Stimulated activated CD4-positive, alpha-beta T cell treated with anti-CD3 and anti-CD28 coated beads, TNF-alpha, amount 100 ng/mL, for 4 hours (primary cell): ENCODE measurements at regions not wholly inside any gene's neighbourhood (a gene's known extent, or its start where the extent isn't known, plus 50 kb on each side); places are given as distances from the start of the nearest gene placed in this dataset.

ENCODE experiments used
- DNase-seq, 3 experiments: peaks; one replicate each; pipeline ENCODE4 v3.0.0-alpha.2; 2020; ENCODE audit warnings: low read depth in 3 of 3

- no peak for DNase-seq
These were observed 503.6 kb upstream of the MGMT start for GRCh38 chr10:128963211-128964099.

GRCh38 chr10:128964100-128964403 lies 503.0 kb upstream of the MGMT start:
- DNase-seq: no peak

- DNase-seq: no peak
These were observed 498.9 kb upstream of the MGMT start for GRCh38 chr10:128967980-128968756.

DNA sequence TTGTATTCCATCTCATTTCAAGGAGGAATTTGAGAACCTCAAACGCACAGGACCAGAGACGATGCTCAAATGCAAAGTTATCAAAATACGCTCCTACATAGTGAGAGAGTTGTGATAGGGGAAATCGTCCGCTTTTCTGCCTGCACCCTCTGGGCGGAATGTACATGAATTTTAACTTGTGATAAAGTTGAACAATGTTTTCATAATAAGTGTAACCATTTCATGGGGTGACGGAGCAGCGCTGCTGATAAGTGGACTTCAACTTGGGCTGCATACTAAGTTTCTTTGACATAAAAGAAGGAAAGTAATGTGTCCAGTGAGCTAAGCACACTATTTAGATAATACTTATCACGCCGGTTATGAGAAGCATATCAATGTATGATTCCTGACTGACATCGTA lies 497.5 kb upstream of the MGMT start:
- DNase-seq: no peak

- no peak for DNase-seq
These were observed 495.5 kb upstream of the MGMT start for GRCh38 chr10:128971374-128972035.

GRCh38 chr10:128972036-128972405 lies 495.0 kb upstream of the MGMT start:
- DNase-seq: no peak

DNA sequence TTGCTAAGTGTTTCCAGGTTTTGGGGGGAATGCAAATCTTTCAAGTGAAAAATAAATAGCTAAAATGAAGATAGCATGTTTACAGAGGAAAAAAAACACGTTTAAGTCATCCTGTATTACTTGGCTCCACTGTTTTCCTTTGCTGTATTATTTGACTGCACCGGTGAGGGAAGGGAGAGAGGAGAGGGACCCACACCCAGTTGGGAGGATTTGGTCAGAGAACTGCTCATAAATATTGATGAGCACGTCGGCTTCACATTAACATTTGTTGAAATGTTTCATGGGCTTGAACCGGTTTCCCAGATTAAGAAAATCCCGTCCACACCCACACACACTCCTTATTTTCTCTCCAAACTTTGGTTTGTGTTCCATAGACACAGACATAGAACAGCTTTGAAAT lies 493.8 kb upstream of the MGMT start:
- no peak for DNase-seq

DNA sequence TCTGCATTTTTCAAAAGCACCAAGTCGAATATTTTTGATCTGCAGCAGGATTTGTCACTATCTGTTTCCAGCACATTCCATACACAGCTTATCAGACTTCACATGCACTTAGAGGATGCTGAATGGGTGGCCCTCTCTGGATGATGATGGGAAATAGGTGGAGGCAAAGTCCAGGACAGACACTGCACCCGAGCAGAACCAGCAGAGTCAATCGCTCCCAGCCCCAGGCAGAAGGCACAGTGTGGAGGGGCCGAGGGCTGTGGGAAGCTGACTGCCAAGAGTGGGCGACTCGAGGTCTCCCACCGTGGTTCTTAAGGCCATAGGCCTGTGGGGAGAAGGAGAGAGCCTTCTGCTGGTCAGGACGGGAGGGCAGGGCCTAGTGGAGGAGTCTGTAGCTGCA lies 490.2 kb upstream of the MGMT start:
- DNase-seq: no peak

DNA sequence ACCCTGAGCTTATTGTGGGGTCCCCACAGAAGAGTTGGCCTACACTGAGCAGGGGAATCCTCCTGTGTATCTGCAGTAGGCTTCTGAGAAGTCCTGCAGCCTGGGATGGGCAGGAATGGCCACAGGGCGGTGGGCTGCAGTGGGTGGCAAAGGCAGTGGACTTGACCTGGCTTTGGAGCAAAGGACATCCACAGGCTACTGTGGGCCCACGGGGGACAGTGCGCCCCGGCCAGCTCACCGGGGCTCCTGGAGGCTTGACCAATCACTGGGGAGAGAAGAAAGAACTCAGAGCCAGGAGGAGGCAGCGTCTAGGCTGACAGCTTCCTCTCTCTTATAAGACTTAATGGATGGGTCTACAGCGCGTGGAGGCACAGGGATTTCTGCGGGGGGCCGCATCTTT lies 488.8 kb upstream of the MGMT start:
- no peak for DNase-seq

- DNase-seq: no peak
These were observed 487.6 kb upstream of the MGMT start for GRCh38 chr10:128979405-128979804.

DNA sequence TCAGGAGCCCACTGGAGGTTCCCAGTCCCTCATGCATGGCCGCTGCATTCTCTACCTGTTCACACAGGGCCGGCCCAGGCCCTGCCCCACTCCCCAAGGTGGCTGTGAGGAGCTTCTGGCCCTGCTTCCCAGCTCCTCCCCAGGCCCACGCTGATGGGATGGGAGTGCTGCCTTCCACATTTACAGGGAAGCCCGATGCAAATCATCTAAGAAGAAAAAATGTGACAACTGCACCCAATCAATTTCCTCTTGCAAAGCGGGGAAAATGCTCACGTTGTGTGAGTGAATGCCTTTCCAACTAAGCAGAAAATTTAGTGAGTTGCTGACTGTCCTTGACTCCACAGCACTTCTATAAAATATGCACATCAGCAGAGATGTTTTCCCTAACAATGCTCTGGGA lies 485.8 kb upstream of the MGMT start:
- DNase-seq: no peak

DNA sequence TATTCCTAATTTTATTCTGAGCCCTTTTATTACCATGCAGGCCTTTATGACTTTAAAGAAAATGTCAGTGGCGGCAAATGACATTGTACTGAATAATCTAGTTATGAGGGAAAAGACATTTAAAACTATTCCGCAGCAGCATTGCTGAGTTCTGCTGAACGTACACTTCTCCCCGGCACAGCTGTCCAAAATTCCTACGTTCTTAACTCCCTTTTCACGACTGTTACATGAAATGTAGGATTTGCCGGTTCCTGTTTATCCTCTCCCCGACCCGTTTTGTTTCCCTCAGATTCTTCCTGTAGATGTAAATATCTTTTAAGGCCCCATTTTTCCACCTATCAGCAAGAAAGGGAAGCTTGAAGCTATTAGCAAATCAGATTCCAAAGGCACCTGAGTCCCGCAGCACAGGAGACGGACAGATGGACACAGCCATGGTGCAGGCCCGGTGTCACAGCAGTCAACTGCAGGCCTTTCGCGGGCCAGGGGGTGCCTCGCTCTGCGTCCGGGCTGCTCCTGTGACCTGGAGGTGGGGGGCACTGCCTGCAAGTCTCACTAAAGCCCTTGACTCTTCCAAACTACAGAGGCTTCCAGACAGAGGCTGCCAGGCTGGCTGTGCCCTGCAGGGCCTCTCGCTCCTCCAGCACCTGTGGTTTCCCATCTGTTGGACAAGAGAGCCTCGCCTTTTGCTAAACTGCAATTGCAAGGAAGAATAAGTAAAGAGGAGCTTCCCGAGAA lies 485.0 kb upstream of the MGMT start:
- no peak for DNase-seq

GRCh38 chr10:128982616-128982915 lies 484.5 kb upstream of the MGMT start:
- no peak for DNase-seq

- no peak for DNase-seq
These were observed 482.0 kb upstream of the MGMT start for GRCh38 chr10:128985036-128985435.

GRCh38 chr10:128990986-128991385 lies 476.1 kb upstream of the MGMT start:
- no peak for DNase-seq

DNA sequence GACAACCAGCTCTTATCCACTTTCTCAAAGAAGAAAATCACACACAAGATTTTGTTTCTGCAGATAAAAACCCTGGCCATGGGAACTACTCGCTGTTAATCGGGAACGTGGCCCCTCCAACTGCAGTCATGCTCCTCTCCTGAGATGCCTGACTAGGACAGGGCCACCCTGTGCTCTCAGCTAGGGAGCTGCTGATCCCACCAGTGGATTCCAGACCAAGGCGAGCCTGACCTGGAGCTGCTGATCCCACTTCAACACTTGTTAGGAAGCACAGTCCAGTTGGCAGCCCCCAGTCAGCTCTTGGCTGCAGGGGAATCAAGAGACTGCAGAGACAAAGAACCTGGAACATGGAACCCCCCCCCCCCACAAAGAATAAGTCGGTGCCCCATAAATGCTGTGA lies 474.3 kb upstream of the MGMT start:
- no peak for DNase-seq

DNA sequence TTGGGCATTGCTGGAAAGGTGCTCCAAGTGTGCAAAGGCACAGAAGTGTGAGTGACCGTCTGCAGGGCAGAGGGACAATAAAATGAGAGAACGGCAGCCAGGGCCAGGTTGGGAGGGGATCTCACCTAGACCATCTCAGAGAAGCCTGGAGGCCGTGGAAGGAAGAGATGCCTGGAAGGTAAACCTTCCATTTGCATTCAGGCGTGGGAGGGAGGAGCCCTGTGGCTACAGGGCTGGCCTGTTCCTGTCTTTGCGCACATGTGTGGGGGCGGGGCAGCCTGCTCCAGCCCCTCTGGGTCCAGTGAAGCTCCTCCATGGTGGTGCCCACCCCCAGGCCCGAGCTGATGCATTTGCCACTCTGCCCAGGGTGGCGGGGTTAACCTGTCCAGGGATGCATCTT lies 473.6 kb upstream of the MGMT start:
- DNase-seq: no peak

GRCh38 chr10:128993911-128994538 lies 473.0 kb upstream of the MGMT start:
- no peak for DNase-seq

GRCh38 chr10:128994598-128995143 lies 472.4 kb upstream of the MGMT start:
- DNase-seq: no peak

- DNase-seq: no peak
These were observed 471.4 kb upstream of the MGMT start for GRCh38 chr10:128995676-128996075.

GRCh38 chr10:128996092-128996491 lies 470.9 kb upstream of the MGMT start:
- DNase-seq: no peak
